Inferior parietal cortex (tissue), 1 donor: ENCODE measurements at regions not wholly inside any gene's neighbourhood (a gene's known extent, or its start where the extent isn't known, plus 50 kb on each side); places are given as distances from the start of the nearest gene placed in this dataset.

Experiments
- DNase-seq: peaks from one replicate; pipeline ENCODE4 v3.0.0-alpha.2; 2016; ENCODE audit errors: extremely low spot score

DNA sequence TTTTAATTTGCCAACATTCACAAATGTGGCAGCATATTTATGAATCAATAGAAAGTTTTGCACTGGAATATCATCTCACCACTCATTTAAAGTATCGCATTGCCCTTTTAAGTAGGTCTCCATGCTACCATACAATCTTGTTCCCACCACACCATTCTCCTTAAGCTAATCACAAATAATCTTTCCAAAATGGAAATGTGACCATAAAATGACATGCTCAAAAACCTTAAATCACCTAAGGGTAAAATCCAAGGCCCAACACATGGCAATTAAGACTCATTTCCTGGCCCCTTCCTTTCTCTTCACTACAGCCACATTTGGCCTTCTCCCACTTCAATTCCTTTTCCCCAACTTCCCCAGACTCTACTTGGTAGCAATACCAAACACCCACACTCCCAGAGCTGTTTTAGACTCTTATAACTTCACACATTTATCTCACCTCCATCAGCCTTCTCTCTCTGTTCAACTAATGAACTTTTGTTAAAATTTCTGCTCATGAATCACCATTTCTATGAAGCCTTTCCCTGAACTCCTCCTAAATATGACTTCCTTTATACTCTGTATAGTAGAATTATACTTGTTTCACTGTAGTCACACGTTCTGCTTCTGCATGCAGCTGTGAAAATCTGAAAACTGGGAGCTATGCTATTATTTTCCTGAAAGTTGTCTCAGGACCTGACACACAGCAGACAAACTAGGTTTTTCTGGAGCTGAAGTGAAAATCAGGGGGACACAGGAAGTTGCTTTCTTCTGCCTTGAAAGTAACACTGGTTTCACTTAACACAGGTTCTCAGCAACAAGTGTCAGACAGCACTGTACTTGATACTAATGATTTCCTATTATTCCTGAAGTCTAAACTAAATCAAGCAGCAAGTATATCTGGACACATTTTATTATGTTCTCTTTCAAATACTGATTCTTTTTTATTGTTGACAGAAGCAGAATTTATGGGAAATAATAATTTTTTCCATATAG, 303.9 kb downstream of the ZEB2 start:
- DNase-seq: no peak

DNA sequence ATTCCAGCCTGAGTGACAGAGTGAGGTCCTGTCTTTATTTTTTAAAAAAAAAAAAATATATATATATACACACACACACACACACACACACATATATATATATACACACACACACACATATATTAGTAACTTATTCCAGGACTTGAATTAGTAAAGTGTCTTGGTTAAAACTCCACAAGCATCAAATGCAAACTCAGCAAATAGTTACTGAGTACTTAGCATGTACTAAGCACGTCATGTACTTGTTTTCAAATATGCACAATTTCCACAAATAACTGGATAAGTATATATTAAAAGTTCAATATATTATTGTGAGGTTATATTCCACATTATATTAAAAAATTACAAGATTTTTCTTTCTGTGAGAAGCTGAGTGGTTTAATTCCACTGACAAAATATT, 304.7 kb downstream of the ZEB2 start:
- no peak for DNase-seq

DNA sequence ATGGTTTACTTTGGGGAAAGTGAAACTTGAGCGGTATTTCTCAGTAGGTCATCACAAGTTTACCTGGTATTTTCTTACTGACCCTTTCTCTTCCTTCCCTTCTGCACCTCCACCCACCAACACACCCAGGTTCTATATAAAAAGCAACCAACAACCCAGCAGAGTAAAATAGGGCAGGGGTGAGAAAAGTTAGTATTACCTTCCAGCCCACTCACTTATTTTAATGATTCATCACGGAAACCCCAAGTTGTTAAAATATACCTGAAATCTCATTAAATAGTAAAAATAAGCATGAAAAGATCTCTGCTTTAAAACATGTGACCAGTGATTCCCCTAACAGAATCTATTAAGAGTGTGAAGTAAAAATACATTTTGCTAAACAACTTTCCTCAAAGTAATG, 306.1 kb downstream of the ZEB2 start:
- no peak for DNase-seq

DNA sequence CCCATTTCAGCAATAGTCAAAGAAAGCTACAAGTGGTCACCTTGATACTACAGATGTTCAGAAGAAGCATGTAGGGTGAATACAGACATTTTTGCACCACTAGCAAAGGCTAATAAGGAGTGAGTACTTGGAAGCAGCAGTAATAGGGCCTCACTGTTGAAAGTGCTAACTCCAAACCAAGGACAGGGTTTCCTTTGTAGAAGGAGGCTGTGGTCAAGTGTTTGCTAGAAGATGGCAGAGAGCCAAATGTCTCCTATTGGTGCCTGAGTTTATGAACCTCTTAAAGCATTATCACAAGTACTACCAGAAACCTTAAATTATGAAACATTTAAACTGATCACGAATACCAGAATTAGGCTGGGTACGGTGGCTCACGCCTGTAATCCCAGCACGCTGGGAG, 308.1 kb downstream of the ZEB2 start:
- DNase-seq: no peak

DNA sequence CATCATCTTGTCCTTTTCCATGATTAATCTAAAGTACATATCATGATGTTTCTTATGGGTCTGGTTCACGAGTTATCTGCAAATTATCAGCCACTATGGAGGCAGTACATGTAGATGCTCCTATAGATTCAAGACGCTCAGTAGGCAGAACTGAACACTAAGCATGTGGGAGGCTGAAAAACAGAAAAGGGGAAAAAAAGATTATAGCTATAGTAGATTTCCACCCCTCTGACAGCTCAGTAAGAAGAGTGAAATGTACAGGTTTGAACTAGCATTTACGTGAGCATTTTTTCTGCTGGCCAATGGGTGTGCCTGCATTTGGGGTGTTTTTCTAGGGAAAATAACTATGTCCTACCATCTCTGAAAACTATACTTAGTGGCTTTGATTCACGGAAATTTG, 308.9 kb downstream of the ZEB2 start:
- no peak for DNase-seq

DNA sequence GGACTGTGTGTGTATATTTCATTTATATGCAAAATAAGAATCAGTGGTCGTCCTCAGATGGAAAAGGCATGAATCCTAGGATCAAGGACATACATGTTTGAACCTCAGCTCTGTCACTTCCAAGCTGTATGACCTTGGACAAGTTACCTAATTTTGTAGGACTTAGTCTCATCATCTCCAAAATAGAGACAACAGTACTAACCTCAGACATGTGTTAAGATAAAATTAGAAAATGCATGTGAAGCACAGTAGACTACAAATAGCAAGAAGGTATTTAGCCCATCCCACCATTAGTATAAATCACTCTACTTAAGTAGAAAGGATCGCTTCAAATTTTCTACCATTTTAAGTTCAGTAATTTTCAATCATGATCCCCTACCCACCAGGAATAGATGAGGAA, 309.8 kb downstream of the ZEB2 start:
- DNase-seq: no peak

DNA sequence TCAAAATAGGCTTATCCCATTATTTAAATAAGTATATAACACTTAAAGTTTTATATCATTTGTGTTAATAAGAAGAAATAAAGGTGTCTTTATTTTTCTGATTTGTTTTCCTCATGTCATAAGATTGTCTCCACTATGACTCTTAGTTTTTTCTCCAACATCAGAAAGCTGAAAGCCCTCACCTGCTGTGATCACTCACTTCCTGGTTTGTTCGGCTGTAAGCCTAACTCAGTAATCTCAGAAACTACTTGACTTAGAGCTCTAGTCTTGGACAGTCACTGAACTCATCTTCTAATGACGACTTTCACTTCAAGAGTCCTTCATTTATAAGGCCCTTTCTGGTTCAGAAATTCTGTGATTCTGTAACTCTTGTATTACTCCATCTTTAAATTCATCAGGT, 311.0 kb downstream of the ZEB2 start:
- DNase-seq: no peak

DNA sequence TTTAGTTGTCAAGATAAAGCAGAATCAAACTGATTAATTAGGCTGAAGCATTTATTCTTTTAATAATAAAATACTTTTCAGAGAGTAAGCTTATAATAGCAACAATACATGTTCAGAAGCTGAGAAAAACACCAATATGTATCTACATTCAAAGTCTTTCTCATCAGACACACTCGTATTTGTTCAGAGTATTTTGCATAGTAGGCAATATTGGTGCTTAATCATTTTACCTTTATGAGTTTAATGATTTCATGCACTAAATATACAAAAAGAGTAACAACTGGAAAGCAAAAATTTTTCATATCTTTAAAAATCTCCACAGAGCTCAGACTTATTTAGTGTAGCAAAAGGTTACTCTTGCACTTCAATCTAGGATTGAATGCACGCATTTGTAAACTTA, 313.9 kb downstream of the ZEB2 start:
- DNase-seq: no peak

DNA sequence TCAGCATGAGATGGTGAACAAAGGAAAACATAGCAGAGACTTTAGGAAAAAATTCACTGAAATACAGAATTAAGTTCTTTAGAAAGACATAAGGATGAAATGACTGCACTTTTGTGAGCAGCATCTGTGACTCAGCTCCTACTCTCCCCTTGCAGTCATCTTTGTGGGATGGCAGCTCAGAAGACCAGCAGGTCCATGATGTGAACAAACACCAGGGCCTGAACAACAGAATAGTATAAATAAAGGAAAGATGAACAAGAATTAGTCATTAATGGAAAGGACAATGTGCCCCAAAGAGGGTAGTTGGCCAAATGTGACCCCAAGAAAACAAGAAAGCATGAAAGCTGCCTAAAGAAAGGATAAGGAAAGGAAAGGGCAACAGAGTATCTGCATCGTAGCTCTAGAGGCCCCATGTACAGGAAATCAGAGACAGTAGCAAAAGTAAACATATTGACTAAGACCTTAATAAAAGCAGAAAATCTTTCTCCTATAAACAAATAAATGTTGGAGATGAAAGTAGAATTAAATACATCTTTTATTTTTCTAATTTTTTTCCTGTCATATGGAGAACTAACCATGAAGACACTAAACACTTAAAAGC, 318.0 kb downstream of the ZEB2 start:
- DNase-seq: no peak

DNA sequence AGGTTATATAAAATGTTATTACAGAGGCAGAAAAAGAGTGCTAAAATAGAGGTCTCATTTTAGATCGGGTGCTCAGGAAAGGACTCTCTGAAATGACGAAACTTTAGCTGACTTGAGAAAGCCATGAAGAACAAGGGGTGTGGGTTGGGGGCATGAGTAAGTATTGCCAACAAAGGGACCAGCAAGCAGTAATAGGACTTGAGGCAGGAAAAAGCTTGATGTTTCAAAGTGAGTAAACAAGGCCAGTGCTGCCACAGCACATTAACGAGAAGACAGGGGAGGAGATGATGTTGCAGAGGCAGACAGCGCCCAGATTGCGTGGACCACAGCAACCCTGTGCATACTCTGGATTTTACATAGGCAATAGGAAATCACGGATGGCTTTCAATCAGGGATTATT, 318.8 kb downstream of the ZEB2 start:
- no peak for DNase-seq

DNA sequence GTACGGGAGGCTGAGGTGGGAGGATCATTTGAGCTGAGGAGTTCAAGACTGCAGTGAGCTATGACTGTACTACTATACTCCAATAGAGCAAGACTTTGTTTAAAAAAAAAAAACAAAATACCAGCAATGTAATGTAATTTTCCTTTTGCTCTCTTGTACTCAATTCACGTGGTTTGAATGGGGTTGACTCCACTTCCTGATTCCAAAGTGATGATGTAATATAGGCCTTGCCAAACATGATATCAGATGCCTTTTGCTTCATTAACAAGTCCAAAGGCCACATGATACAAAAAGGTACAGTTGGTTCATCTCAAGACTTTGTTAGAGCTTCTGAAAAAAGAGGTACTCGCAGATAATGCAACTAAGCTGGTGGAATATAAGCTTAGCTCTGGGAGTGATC, 321.8 kb downstream of the ZEB2 start:
- DNase-seq: no peak

DNA sequence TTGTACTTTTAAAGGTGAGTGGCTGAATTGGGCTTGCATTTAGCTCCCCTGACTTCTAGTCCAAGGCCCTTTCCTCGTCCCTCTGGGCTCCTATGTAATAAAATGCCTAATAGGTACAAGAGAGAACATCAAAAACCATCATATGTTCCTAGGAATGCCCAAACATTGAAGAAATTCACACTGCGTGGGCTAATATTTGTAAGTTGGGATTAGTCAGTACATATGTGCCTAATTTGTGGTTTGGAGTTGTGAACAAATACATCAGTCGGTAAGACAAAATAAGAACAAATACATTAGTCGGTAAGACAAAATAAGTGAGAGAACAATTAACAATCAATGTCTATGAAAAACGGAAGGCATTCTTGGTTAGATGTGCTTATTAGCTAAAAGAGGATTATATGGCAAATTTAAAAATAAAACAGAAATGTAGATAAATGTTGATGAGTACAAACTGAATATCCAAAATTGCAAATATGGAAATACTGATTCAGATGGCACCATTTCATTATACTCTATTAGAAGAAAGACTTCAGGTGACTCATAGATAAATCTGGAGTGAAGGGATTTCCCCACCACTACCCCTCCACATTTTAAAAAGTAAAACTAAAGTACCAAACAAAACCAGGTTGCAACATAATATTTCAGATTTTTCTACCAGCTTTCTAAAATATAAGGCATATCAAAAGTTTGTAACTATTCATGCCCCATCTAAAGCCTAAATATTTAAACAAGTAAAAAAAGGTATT, 325.4 kb downstream of the ZEB2 start:
- no peak for DNase-seq

DNA sequence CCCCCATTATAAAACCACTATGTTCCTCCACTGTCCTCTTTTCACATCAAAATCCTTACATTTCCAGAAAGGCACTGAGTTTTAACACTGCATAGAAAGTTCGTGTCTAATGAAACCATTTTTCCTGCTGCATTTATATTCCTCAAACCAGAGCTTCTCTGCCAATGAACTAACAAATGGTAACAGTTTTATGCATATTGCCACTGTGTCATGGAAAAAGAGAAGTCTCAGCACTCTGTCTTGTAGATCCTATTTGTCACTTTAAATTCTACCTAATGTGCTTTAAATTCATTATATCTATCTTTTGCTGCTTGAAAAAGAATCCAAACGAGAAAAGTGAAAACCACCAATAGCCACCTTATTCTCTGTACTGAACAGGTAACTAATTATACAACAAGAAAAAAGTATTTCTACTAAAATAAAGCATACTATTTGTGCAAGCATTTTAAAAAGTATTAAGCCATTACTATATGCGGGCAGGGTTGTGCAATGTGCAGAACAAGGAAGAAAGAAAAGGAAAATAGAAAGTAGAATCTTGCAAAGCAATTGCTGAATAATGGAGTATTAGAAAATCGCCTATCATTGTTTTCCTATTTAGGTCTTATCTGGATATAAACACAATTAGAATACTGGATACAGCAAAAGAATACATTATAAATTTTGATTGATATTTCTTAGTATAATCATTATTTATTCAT, 328.9 kb downstream of the ZEB2 start:
- no peak for DNase-seq

DNA sequence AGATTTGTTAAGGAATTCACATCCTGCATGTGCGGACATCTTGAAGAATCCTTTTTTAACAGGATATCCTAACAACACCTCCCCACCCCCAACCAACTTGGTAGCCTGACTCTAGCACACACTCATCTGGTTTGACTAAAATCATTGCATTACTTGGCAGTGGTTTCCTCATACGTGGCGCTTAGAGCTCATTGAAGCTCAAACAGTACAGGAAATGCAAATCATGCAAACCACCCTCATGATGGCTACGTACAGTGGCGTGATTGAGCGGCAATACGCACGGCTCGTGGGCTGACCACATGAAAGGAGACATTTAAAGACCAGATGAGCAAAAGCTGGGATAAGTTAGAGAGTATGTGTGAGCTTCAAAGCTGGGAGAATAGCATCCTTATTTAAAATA, 336.2 kb downstream of the ZEB2 start:
- no peak for DNase-seq

DNA sequence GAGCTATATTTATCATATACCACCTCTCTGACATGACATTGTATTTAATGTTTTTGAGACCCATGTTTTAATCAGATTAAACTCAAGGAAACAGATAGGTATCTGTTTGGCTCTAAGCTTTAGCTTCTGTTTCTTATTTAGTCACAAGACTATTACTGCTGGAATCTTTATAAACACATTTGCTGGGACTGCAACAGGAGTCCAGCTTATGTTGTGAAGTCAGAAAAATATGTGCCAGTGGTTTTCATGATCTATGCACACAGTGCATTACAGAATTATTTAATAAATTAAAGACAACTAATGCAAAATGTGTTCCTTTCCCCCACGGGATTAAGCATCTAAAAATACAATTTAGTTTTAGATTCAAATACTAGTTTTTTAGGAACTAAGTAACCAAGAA, 338.9 kb downstream of the ZEB2 start:
- DNase-seq: no peak

DNA sequence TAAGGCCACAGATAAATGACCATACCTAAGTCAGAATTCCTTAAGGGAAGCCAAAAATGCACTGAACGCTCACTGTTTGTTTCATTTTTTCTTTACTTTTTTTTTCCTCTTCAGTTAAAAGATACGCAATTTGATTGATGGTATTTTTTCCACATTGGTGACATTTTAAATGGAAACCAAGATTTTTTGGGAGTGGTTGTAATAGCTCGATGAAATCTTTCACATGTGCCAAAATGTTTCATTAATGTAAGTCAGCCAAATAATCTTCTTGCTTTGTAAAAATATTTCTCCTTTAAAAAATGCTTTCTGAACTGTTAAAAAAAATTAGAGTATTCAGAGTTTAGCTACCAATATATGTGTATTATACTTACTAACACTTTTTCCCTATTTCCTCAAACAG, 339.8 kb downstream of the ZEB2 start:
- DNase-seq: no peak

DNA sequence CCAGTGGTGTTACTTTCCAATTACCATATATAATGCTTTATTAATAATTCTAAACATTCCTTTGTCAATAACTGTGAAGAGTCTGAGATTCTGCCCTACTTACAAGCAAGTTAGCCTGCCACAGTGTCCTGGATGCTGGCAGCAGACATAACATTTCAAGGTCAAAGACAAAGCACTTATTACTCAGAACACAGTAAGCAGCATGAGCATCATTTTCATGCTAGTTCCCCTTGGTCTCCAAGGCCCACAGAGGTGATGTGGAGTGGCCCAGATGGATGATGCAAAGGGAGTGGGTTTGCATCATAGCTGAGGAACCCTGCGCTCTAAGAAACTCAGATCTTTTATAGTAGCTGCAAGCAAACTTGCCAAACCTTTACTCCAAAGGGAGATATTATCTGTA, 349.7 kb downstream of the ZEB2 start:
- no peak for DNase-seq

DNA sequence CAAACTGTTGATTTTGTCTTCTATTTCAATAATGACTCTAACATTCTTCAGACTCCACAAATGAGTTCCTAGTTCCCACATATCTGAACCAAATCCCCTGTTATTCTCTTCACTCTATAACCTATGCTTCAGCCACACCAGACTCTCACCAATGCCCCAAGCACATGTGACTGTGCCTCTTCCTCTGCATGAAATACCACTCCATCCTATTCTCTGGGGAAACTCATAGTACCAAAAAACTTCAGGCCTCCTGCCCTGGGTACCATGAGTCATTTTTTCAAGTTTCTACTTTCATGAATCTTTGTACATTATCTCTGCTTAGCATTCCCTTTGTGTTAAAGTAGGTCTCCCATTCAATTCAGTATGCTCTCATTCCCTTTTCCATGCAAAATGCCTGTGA, 353.2 kb downstream of the ZEB2 start:
- DNase-seq: no peak

DNA sequence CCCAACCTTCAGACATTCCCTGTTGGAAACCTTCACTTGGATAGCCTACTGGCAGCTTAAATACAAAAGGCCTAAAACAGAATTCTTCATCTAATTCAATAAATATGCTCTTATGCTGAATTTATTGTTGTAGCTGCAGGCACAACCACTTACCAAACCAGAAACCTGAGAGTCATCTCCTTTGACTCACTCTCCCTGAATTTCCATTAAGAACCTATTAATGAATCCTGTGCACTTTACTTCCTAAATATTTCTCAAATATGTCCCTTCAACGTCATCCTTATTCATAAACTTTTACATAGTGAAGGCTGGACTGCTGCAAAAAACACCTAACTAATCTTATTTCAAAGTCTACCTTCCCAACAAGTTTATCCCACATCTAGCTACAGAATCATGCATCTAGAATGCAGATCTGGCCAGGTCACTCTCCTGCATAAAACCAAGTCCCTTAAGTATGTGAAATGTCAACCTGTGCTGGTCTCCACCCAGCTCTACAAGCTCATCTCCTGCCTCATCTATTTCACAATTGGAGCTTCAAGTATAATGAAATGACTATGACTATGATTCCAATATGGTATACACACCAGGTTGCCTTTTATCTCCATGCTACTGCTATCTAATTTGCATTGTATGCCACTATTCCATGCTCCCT, 354.2 kb downstream of the ZEB2 start:
- DNase-seq: no peak

DNA sequence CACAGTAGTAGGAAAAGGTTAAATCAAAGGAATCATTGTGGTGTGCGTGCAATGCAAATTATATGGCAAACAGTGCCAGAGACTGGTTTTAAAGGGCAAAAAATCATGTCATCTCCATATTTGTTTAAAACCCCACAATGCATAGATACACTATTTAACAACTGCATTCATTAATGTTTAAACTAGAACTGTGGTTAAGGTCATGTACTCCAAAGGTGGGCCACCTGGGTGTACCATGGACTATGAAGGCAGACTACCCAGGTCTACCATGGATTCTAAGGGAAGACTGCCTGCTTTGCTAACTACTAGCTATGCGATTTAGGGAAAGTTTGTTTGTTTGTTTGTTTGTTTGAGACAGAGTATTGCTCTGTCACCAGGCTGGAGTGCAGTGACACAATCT, 356.3 kb downstream of the ZEB2 start:
- no peak for DNase-seq

DNA sequence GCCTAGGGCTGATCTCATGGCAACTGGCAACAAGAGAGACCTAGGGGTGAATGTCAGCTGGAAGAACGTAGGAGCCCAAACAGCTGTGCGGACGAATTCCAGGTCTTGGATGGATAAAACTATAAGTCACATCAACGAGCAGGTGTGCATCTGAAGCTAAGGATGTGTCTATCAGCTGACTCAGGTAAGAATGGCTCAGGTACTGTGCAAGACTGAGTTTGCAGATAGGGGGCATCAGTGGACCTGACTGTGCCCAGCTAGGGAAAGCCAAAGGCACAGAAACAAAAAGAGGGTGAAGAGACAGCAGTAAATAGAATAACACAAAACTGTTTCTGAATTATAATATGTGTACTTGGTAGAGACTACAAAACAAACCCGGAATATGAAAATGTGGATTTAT, 357.3 kb downstream of the ZEB2 start:
- no peak for DNase-seq

DNA sequence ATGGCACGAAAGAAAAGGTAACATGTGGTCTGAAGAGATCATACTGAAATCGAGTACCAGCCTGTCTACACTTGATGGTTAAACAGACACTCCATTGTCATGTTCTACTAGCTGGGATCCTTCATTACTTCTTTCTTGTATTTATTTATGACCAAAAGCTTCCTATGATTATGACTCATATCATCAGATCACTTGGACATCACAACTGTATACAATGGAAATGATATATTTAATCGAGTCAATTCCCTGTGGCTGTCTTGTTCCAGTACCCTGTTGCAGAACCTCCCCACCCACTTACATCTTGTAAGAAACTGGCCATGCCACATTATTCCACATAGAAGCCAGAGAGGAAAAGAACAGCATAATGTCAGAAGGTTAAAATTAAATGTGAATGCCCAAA, 358.9 kb downstream of the ZEB2 start:
- DNase-seq: no peak
